Endothelial cell (in vitro differentiated cells): ENCODE measurements at regions not wholly inside any gene's neighbourhood (a gene's known extent, or its start where the extent isn't known, plus 50 kb on each side); places are given as distances from the start of the nearest gene placed in this dataset.
A peak's percentile ranks its signal among the peaks of the same experiment; 100 is the strongest.

Experiments
- DNase-seq: peaks from one replicate; pipeline ENCODE4 v3.0.0; 2021; ENCODE audit warnings: low spot score
- H3K27ac Mint-ChIP-seq: one replicate; pipeline ENCODE4 v1.8.0; 2021; ENCODE audit warnings: mixed read lengths, inconsistent platforms; ENCODE audit not compliant: unreplicated experiment
- H3K27me3 Mint-ChIP-seq: one replicate; pipeline ENCODE4 v1.8.0; 2021; ENCODE audit warnings: mild to moderate bottlenecking, moderate library complexity, mixed read lengths, inconsistent platforms; ENCODE audit not compliant: unreplicated experiment
- H3K36me3 Mint-ChIP-seq: one replicate; pipeline ENCODE4 v1.8.0; 2021; ENCODE audit warnings: mild to moderate bottlenecking, low read depth, mixed read lengths, inconsistent platforms; ENCODE audit not compliant: unreplicated experiment
- H3K4me1 Mint-ChIP-seq: one replicate; pipeline ENCODE4 v1.8.0; 2021; ENCODE audit warnings: mild to moderate bottlenecking, mixed read lengths, inconsistent platforms; ENCODE audit not compliant: unreplicated experiment
- H3K4me3 Mint-ChIP-seq: one replicate; pipeline ENCODE4 v1.8.0; 2021; ENCODE audit warnings: mild to moderate bottlenecking, mixed read lengths, inconsistent platforms; ENCODE audit not compliant: unreplicated experiment
- H3K9me3 Mint-ChIP-seq: one replicate; pipeline ENCODE4 v1.8.0; 2021; ENCODE audit warnings: mixed read lengths, inconsistent platforms; ENCODE audit not compliant: unreplicated experiment
- CTCF ChIP-seq: fragments of 200-600 bp; sonication (generic); IDR thresholded peaks from one replicate; pipeline ENCODE4 v1.5.0; 2021; ENCODE audit warnings: antibody characterized with exemption; ENCODE audit not compliant: unreplicated experiment

GRCh38 chr12:73158341-73158740 is 886.2 kb downstream of the TRHDE start:
- H3K36me3 Mint-ChIP-seq: no peaks in the 10 kb centered on the region
- no peak for TF ChIP-seq CTCF
- H3K27me3 Mint-ChIP-seq: no peaks in the 10 kb centered on the region
- no peak overlapping the region for H3K4me3 Mint-ChIP-seq
- no peak overlapping the region for H3K27ac Mint-ChIP-seq
- no peaks in the 10 kb centered on the region for H3K4me1 Mint-ChIP-seq
- no peak for DNase-seq
- H3K9me3 Mint-ChIP-seq: no peaks in the 10 kb centered on the region

- H3K4me1 Mint-ChIP-seq: no peaks in the 10 kb centered on the region
- no peak overlapping the region for H3K27ac Mint-ChIP-seq
- H3K4me3 Mint-ChIP-seq: no peak overlapping the region
- no peaks in the 10 kb centered on the region for H3K36me3 Mint-ChIP-seq
- DNase-seq: no peak
- H3K9me3 Mint-ChIP-seq: no peaks in the 10 kb centered on the region
- TF ChIP-seq CTCF: no peak
- H3K27me3 Mint-ChIP-seq: no peaks in the 10 kb centered on the region
Measured at GRCh38 chr12:73159954-73160353, 887.8 kb downstream of the TRHDE start.

GRCh38 chr12:73161970-73162369 is 889.8 kb downstream of the TRHDE start:
- no peaks in the 10 kb centered on the region for H3K27me3 Mint-ChIP-seq
- TF ChIP-seq CTCF: no peak
- no peaks in the 10 kb centered on the region for H3K9me3 Mint-ChIP-seq
- DNase-seq: no peak
- no peaks in the 10 kb centered on the region for H3K36me3 Mint-ChIP-seq
- H3K27ac Mint-ChIP-seq: no peak overlapping the region
- H3K4me1 Mint-ChIP-seq: no peaks in the 10 kb centered on the region
- no peak overlapping the region for H3K4me3 Mint-ChIP-seq

- no peak for TF ChIP-seq CTCF
- Mint-ChIP-seq H3K4me1 (no peaks in the 10 kb centered on the region), H3K9me3 (no peaks in the 10 kb centered on the region), H3K4me3 (no peak overlapping the region), H3K27ac (no peak overlapping the region), H3K27me3 (peaks cover 3% of the 10 kb centered on the region), H3K36me3 (no peaks in the 10 kb centered on the region)
- no peak for DNase-seq
Measured at GRCh38 chr12:73180734-73181133, 908.6 kb downstream of the TRHDE start.

GRCh38 chr12:73181244-73181643 is 909.1 kb downstream of the TRHDE start:
- no peaks in the 10 kb centered on the region for H3K36me3 Mint-ChIP-seq

More at GRCh38 chr12:73181244-73181643, 909.1 kb downstream of the TRHDE start:
- Mint-ChIP-seq H3K9me3 (no peaks in the 10 kb centered on the region), H3K4me3 (no peak overlapping the region), H3K4me1 (no peaks in the 10 kb centered on the region), H3K27ac (peak overlapping the region; percentile 13), H3K27me3 (peaks cover 3% of the 10 kb centered on the region)
- TF ChIP-seq CTCF: no peak
- DNase-seq: no peak
